HT1080 (cell line): ENCODE measurements at regions not wholly inside any gene's neighbourhood (a gene's known extent, or its start where the extent isn't known, plus 50 kb on each side); places are given as distances from the start of the nearest gene placed in this dataset.

Experiments used
- DNase-seq: peaks from one replicate; pipeline ENCODE4 v3.0.0-alpha.2; 2015; ENCODE audit warnings: low read depth

DNA sequence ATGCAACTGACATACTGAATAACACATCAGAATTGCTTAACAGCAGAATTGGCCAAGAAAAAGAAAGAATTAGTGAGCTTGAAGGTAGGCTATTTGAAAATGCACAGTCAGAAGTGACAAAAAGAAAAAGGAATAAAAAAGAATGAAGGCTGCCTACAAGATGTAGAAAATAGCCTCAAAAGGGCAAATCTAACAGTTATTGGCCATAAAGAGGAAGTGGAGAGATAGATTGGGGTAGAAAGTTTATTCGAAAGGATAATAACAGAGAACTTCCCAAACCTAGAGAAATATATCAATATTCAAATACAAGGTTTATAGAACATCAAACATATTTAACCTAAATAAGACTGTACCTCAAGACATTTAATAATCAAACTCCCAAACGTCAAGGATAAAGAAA, 67.5 kb downstream of the ATP6V1G3 start:
- no peak for DNase-seq

DNA sequence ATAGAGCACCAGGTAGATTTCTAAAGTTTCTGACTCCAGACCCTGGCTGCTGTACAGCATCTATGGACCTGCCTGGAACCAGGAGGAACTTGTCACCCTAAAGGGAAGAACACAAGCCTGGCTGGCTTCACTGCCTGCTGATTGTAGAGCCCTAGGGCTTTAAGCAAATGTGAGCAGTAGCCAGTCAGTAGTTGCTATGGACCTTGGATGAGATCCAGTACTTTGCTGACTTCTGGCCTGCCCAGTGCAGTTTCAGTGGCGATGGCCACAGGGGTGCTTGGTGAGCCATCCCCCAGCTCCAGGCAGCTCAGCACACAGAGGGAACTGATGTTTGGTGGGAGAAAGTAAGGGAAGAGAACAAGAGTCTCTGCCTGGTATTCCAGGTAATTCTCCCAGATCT, 68.4 kb downstream of the ATP6V1G3 start:
- no peak for DNase-seq

DNA sequence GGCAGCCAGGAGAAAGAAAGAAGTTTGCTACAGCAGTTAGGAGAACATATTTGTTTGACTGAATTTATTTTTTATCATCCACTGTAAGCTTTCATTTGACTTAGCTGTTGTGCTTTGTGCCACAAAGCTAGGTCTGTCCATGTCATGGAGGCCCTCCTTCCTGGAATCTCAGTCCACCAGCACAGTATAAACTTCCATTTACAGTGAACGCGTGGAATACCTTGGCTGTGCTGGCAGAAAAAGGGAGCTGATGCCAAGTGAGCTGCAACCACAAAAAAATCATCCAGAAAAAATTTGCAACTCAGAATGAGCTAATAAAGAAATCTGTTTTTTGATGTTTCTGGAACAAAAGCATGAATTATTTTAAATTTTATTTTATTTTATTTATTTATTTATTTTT, 72.6 kb downstream of the ATP6V1G3 start:
- no peak for DNase-seq

GRCh38 chr1:198467342-198467741, 73.1 kb downstream of the ATP6V1G3 start:
- DNase-seq = no peak

DNA sequence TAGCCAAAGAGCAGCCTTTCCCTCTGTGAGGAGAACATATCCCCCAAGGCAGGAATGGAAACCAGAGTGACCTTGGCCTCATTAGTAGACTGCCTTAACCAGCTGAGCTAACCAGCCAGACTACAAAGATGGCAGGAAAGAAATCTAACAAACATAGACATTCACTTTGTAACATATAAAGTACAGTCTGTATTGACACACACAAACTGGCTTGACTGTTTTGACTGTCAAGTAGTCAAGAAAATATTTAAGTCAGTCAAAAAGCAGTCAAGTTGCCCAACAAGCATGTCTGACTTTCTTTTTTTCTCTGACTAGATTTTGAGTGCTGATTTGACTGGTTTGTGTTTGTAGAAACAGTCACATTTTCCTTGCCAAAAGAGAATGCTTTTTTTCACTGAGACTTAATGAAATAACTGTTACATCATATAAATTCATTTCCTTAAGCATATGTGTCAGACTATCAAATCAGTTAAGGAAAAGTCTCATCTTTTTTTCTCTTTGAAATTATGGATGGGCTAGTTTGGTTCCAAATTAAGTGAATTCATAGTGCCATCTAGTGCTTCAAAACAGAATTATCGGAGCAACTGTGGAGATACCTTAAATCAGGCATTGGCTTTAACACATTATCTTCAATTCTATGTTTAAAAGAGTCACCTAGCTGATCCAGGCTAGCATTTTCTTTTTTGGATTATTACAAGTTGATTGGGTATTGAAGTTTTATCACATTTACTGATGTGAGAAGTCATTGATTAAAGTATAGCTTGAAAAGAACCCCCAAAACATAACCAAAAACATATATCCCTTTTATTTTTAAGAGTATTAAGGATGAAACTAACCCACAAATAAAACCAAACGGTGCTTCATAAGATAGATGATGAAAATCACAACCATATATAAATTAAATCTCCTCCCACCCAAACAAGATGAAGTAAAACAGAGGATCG, 75.0 kb downstream of the ATP6V1G3 start:
- peak; percentile 61 for DNase-seq

DNA sequence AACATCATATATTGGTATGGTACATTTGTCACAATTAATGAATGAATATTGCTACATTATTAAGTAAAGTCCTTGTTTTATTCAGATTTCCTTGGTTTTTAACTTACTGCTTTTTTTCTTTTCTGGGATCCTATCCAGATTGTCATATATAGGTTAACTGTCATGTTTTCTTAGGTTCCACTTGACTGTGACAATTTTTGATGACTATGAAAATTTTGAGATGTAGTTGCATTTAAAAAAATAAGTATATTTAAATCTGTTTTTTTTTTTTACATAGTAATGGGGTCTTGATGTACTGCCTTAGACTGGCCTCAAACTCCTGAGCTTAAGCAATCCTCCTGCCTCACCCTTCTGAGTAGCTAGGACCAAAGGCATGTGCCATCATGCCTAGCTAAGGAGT, 76.8 kb downstream of the ATP6V1G3 start:
- DNase-seq = no peak

DNA sequence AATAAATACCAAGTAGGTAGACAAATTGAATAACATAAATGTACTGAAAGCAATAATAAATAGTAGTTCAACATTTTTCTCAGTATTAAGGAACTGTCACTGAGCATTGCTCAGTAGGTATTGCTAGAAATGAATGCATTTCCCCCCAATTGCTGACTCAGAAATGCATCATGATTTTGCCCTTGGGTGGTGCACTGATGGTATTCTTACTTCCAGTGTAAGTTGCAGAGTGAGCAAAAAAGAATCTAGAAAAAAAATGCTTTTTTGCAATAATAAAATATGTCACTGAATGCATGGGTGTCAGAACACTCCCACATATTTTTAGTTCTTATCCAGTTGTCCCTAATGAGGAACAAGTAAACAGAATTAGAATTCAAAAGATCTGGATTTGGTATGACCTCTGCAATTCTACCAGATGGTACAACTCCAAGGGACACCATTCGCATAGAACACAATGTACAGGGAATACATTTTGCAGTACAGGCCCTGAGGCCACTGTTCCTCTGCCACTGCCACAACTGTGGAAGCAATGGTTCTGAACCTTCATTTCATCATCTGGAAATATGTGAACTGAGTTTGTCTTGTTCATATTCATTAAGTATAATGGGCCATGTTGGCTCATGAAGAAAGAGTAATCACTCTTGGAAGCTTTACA, 78.0 kb downstream of the ATP6V1G3 start:
- DNase-seq = peak; percentile 56

- DNase-seq = no peak
Measured at GRCh38 chr1:198455966-198456365, 84.5 kb downstream of the ATP6V1G3 start.

GRCh38 chr1:198449727-198450433, 90.6 kb downstream of the ATP6V1G3 start:
- DNase-seq = no peak

- no peak for DNase-seq
Measured at GRCh38 chr1:198449261-198449660, 91.2 kb downstream of the ATP6V1G3 start.

- no peak for DNase-seq
Measured at GRCh38 chr1:198447468-198447867, 93.0 kb downstream of the ATP6V1G3 start.

DNA sequence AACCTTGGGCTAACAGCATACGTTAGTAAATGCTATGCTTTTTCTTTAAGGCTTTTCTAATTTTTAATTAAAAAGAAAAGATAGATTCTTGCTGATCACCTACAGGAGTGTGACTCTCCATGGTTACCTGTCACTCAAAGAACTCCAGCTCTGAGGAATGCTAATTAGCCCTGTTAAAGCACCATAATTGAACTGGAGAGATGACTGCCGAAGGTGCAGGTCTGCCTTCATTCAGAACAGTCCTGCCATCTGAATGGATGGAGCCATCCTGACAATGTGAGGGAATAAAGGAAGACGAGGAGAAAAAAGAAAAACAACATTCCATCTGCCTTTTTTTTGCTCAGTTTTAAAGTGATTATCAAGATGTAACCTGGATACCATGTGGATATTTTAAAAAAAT, 94.6 kb downstream of the ATP6V1G3 start:
- no peak for DNase-seq

DNA sequence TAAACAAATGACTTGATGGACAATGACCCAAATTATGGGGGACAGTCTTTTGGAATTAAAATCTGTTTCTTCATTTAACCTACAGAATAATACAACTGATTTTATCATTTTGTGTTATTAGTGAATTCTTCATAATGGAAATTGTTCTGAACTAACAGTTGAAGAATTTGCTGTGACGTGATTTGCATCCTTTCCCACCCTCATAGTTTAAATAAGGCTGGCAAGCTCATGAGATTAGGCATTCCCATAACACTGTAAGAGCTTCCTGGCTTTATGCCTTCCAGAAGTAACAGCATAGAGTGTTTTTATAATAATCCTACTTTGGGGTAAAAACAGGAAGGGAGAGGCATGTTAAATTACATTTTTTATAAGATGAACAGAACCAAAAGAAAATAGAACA, 95.7 kb downstream of the ATP6V1G3 start:
- no peak for DNase-seq

DNA sequence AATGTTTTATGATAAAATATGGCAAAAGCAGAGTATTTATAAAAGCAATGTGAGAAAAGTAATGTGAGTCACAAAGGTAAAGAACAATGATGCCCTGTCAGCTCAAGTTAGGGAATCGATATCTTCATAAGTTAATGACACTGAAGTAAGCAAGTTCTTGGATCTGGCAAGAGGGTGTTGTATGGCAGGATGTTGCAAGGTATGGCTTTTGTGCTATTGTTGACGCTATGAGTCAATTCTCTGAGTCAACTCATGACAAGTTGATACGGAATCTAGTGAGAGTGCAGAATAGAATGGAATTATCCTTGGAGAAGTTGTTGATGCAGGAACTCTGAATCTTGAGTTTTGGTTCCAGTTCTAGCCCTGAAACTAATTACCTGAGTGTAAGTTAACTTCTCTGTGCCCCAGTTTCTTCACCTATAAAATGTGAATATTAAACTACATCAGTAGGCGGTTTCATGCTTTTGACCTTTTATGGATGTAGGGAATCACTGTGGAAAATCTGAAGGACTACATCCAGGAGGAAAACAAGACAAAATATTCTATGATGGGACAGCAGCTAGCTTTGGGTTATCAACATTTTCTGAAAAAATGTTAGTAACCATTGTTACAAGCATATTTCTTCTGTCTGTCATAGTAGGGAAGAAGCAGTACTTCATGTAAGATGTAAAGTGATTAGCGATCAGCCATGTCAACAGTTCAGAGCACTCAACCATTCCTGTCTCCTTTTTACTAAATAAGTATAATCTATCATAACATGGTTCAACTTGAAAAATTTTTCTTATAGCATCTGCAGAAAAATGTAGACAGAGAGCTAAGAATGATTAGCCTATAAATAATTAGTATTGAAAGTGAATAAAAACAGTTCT, 96.9 kb downstream of the ATP6V1G3 start:
- peak; percentile 96 for DNase-seq

DNA sequence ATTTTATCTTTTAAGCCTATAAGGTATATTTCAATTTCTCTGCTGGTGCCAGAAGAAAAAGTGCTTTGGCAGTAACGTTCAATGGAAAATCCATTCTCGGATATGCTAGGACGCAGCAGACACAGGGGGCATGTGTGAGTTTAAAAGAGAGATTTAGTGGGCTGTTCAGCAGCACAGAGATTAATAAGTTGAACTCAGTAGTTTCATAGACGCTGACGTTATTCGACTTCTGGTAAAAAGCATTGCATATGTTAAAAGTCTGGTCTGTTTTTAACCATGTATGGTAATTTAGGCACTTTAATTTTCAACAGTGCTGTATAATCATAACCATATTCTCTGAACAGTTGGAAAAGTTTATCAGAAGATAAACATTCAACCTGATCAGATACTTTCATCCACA, 99.6 kb downstream of the ATP6V1G3 start:
- DNase-seq = no peak

DNA sequence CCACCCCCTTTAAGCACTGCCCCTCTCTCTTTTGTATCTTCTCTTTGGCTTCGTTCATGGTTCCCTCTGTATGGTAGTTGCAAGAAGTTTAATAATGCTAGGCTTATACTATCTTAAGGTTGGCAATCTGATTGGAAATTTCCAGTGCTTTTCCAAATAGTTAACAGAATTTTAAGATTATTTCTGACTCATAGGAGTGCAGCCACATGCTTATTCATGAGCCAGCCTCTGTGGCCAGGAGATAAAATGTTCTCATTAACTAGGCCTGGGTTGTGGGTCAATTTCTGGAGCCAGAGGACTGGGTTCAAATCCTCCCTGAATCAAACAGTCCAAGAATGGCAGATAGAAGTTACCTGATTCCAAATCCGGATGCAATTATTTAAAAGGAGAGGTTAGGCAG, 103.1 kb downstream of the ATP6V1G3 start:
- DNase-seq = no peak

DNA sequence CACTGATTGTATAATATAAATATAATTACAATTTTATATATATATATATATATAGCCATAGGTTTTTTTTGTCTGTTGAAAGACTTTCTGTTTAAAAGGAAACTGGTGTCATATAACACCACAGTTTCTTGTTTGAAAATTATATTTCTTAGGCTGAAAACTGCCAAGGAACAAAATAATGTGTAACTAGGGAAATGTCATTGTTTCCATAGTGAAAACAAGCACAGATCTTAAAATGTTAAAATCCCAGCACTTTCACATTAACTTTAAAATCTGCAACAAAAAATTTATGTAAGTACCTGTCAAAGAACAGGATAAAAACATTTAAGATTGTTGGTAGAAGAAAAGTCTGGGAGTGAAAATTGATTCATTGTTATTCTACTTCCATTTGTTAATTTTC, 104.2 kb downstream of the ATP6V1G3 start:
- DNase-seq = no peak

- no peak for DNase-seq
Measured at GRCh38 chr1:198435056-198435455, 105.4 kb downstream of the ATP6V1G3 start.

DNA sequence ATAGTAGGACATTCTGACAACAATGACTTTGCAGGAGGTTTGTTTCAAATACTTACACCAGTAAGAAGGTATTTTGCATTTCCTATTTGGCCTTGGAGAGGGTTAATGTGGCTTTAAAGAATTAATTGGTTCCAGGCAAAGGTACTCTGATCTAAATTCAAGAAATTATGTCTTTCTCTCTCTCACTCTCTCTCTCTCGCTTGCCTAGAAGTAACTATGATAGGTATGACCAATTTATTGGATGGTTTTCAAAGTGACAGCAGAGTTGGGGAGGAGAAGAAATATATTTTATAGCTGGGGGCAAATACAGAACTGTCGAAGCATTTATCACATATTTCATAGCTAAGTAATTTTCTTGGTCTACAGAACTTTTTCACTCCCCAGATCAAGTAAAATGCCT, 116.0 kb downstream of the ATP6V1G3 start:
- no peak for DNase-seq

DNA sequence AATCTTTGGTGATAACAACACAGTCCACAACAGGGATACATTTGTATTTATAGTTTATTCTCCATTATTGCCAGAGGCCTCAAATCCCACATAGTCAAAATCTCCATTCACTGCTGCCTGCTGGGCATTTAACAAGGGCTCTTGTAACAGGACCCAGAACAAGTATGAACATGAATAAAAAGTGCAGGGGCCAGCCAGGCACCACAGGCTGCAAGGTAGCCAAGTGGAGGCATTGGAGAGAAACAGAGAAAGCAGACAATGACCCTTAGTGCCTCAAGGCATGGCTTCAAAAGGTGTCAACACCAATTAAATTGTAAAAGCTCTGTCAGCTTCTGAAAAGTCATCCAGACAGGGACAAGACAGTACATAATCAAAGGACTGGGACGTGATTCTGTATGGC, 116.8 kb downstream of the ATP6V1G3 start:
- no peak for DNase-seq

DNA sequence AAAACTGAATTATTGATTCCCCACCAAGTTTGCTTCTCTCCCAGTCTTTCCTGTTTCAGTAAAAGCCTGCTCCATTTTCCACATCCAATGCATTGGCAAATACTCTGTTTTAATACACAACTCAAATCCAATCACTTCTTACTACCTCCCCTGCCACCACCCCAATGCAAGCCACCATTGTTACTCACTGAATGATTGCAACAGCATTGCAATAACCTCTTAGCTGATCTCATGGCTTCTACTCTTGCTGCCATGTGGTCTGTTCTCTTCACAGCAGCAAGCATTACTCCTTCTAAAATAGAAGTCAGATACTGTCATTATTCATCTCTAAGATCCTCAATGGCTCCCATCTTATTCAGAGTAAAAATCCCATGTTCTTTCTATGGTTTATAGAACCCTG, 123.4 kb downstream of the ATP6V1G3 start:
- DNase-seq = no peak
